ENCODE measurements at regions not wholly inside any gene's neighbourhood (a gene's known extent, or its start where the extent isn't known, plus 50 kb on each side); places are given as distances from the start of the nearest gene placed in this dataset.

DNA sequence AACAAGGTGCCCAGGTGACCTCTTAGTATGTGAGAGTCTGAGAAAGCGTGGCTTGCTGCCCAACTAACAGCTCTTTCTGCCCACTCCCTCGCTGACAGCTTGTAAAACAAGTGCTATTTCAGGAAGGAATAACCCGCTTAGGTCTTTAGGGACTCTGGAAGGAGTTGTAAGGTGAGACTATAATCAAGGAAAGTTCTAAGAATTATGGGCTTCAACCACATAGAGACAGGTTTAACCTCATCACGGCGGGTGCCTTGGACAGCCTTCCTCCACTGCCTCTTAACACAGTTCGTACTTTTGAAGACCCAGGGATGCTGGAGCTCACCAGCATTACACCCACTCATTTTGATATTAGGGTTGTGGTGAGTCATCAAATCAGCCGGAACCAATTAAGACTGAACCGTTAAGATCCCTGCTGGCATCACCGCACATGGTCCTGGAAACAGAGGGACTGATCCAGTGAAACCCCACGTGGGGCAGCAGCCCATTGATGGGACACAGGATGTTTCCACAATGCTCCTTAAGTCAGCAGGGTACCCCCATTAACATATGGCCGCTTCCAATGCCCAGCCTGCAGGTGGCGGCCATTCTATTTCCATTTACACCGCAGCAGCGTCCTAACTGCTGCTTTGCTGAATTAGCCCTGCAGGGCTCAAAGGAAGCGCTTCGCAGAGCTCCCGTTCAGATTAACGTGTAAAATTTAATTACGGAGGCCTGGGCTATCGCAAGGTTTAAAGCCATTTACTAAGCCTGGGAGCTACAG, 176.6 kb upstream of the SDK2 start:
- TF ChIP-seq, protein P1, sequence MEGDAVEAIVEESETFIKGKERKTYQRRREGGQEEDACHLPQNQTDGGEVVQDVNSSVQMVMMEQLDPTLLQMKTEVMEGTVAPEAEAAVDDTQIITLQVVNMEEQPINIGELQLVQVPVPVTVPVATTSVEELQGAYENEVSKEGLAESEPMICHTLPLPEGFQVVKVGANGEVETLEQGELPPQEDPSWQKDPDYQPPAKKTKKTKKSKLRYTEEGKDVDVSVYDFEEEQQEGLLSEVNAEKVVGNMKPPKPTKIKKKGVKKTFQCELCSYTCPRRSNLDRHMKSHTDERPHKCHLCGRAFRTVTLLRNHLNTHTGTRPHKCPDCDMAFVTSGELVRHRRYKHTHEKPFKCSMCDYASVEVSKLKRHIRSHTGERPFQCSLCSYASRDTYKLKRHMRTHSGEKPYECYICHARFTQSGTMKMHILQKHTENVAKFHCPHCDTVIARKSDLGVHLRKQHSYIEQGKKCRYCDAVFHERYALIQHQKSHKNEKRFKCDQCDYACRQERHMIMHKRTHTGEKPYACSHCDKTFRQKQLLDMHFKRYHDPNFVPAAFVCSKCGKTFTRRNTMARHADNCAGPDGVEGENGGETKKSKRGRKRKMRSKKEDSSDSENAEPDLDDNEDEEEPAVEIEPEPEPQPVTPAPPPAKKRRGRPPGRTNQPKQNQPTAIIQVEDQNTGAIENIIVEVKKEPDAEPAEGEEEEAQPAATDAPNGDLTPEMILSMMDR (IDR thresholded peaks at IDR 0.05; ENCODE audit: low read depth, low read length), result no peak
- no peak for TF ChIP-seq EZH2phosphoT487 (IDR thresholded peaks at IDR 0.05; ENCODE audit: low read depth)

Data from OCI-LY3 (cell line).